Thoracic aorta (tissue), 2 donors: ENCODE measurements at regions not wholly inside any gene's neighbourhood (a gene's known extent, or its start where the extent isn't known, plus 50 kb on each side); places are given as distances from the start of the nearest gene placed in this dataset.

Source experiments
- ATAC-seq: fragments of 150-250 bp; one replicate; pipeline ENCODE4 v1.8.0; 2017; ENCODE audit warnings: low read depth; ENCODE audit not compliant: insufficient number of reproducible peaks, low FRiP score
- DNase-seq: peaks from one replicate; pipeline ENCODE4 v3.0.0-alpha.2; 2020; ENCODE audit warnings: low spot score
- H3K27ac ChIP-seq, 2 donors: fragments of 200-600 bp; sonication (generic); 1 replicate in 1 of 2; 2 replicates in 1 of 2; pipeline ENCODE4 v1.5.1; 2016; ENCODE audit warnings: mild to moderate bottlenecking in 2 of 2, moderate library complexity in 2 of 2
- H3K27me3 ChIP-seq: fragments of 200-600 bp; sonication (generic); replicated peaks from 2 replicates; pipeline ENCODE4 v1.6.0; 2016; ENCODE audit warnings: mild to moderate bottlenecking; ENCODE audit not compliant: insufficient read depth
- H3K36me3 ChIP-seq: fragments of 200-600 bp; sonication (generic); one replicate; pipeline ENCODE4 v1.5.1; 2016
- H3K4me1 ChIP-seq, 2 donors: fragments of 200-600 bp; sonication (generic); 1 replicate in 1 of 2; 2 replicates in 1 of 2; pipeline versions ENCODE4 v1.5.1 to v1.6.0; 2016; ENCODE audit warnings: low read depth in 2 of 2, mild to moderate bottlenecking in 1 of 2; ENCODE audit not compliant: control insufficient read depth in 1 of 2
- H3K4me3 ChIP-seq: fragments of 200-600 bp; sonication (generic); 2 replicates; pipeline ENCODE4 v1.5.1; 2016; ENCODE audit warnings: mild to moderate bottlenecking
- H3K9me3 ChIP-seq: fragments of 200-600 bp; sonication (generic); 2 replicates; pipeline ENCODE4 v1.5.1; 2016
- CTCF ChIP-seq: fragments of 200-600 bp; sonication (generic); IDR thresholded peaks from one replicate; pipeline ENCODE4 v1.5.1; 2019; ENCODE audit warnings: antibody characterized with exemption

GRCh38 chr14:87483271-87484260 lies 509.4 kb downstream of the GALC start:
- no peaks in the 10 kb centered on the region for H3K9me3 ChIP-seq
- no peak overlapping the region for H3K4me3 ChIP-seq
- no peaks in the 10 kb centered on the region for H3K4me1 ChIP-seq
- no peak for TF ChIP-seq CTCF
- H3K36me3 ChIP-seq, result no peaks in the 10 kb centered on the region
- H3K27me3 ChIP-seq, result no peaks in the 10 kb centered on the region
- no peak overlapping the region for H3K27ac ChIP-seq
- DNase-seq (no peak), ATAC-seq (no peak)

- DNase-seq (no peak), ATAC-seq (no peak)
- no peaks in the 10 kb centered on the region for H3K27me3 ChIP-seq
- no peak overlapping the region for H3K4me3 ChIP-seq
- TF ChIP-seq CTCF, result no peak
- no peaks in the 10 kb centered on the region for H3K9me3 ChIP-seq
- no peaks in the 10 kb centered on the region for H3K4me1 ChIP-seq
- no peak overlapping the region for H3K27ac ChIP-seq
- H3K36me3 ChIP-seq, result no peaks in the 10 kb centered on the region
These were observed 524.5 kb downstream of the GALC start for GRCh38 chr14:87468531-87468930.

GRCh38 chr14:87467578-87467977 lies 525.4 kb downstream of the GALC start:
- no peak for TF ChIP-seq CTCF
- ATAC-seq, result no peak

GRCh38 chr14:87465770-87466169 lies 527.2 kb downstream of the GALC start:
- no peak overlapping the region for H3K27ac ChIP-seq
- H3K4me3 ChIP-seq, result no peak overlapping the region
- no peaks in the 10 kb centered on the region for H3K9me3 ChIP-seq
- no peak for ATAC-seq
- H3K36me3 ChIP-seq, result no peaks in the 10 kb centered on the region
- no peak for DNase-seq
- no peak for TF ChIP-seq CTCF
- H3K27me3 ChIP-seq, result no peaks in the 10 kb centered on the region
- no peaks in the 10 kb centered on the region for H3K4me1 ChIP-seq

More at GRCh38 chr14:87467578-87467977, 525.4 kb downstream of the GALC start:
- H3K4me1 ChIP-seq, result no peaks in the 10 kb centered on the region
- no peaks in the 10 kb centered on the region for H3K36me3 ChIP-seq
- DNase-seq, result no peak
- no peaks in the 10 kb centered on the region for H3K27me3 ChIP-seq
- no peak overlapping the region for H3K27ac ChIP-seq
- no peak overlapping the region for H3K4me3 ChIP-seq
- H3K9me3 ChIP-seq, result no peaks in the 10 kb centered on the region

- Histone ChIP-seq H3K4me3 (no peak overlapping the region), H3K36me3 (no peaks in the 10 kb centered on the region), H3K27me3 (no peaks in the 10 kb centered on the region), H3K27ac (no peak overlapping the region), H3K4me1 (no peaks in the 10 kb centered on the region), H3K9me3 (no peaks in the 10 kb centered on the region)
- TF ChIP-seq CTCF, result no peak
- ATAC-seq, result no peak
- DNase-seq, result no peak
These were observed 531.3 kb downstream of the GALC start for GRCh38 chr14:87461704-87462103.
